ENCODE measurements at regions not wholly inside any gene's neighbourhood (a gene's known extent, or its start where the extent isn't known, plus 50 kb on each side); places are given as distances from the start of the nearest gene placed in this dataset.
"Not testable (repeated sequence)": the region's sequence is repeated elsewhere in the genome, so short reads cannot be mapped to it uniquely, and the experiment has no call there.

- 0 out of 2 replicates have a peak, but pooled peaks have one; percentile 24 for TF ChIP-seq MAX (IDR thresholded peaks at IDR 0.05)
- TF ChIP-seq ZNF205 (CRISPR knock-in tag; IDR thresholded peaks at IDR 0.05), result 0 out of 2 replicates have a peak, but pooled peaks have one; percentile 67
- TF ChIP-seq ZNF121 (CRISPR knock-in tag; IDR thresholded peaks at IDR 0.05), result 0 out of 2 replicates have a peak, but pooled peaks have one; percentile 26
- peak; percentile 60 for TF ChIP-seq GFI1 (CRISPR knock-in tag; IDR thresholded peaks at IDR 0.05; ENCODE audit: borderline replicate concordance)
- TF ChIP-seq, protein P1, sequence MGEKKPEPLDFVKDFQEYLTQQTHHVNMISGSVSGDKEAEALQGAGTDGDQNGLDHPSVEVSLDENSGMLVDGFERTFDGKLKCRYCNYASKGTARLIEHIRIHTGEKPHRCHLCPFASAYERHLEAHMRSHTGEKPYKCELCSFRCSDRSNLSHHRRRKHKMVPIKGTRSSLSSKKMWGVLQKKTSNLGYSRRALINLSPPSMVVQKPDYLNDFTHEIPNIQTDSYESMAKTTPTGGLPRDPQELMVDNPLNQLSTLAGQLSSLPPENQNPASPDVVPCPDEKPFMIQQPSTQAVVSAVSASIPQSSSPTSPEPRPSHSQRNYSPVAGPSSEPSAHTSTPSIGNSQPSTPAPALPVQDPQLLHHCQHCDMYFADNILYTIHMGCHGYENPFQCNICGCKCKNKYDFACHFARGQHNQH (CRISPR knock-in tag; IDR thresholded peaks at IDR 0.05), result peak; percentile 66; the same call in 1 of the 2 replicates
- 0 out of 2 replicates have a peak, but pooled peaks have one; percentile 46 for TF ChIP-seq ZBED4 (CRISPR knock-in tag; IDR thresholded peaks at IDR 0.05; ENCODE audit: borderline replicate concordance)
- TF ChIP-seq SIX4 (CRISPR knock-in tag; IDR thresholded peaks at IDR 0.05), result 0 out of 2 replicates have a peak, but pooled peaks have one; percentile 22
- TF ChIP-seq HMGXB3 (CRISPR knock-in tag; IDR thresholded peaks at IDR 0.05; ENCODE audit: borderline replicate concordance), result peak; percentile 36; the same call in 1 of the 2 replicates
- TF ChIP-seq KDM2A (CRISPR knock-in tag; IDR thresholded peaks at IDR 0.05; ENCODE audit: borderline replicate concordance, low read depth), result peak; percentile 31; the same call in 1 of the 2 replicates
Measured at GRCh38 chr7:150125831-150126230, 197.3 kb upstream of the LRRC61 start (continued).

- H4K20me1 ChIP-seq (ENCODE audit: insufficient read depth, low read length); DNase-seq (ENCODE audit: low spot score); H3K79me2 ChIP-seq (ENCODE audit: insufficient read depth, low read length); intact Hi-C loops (cut with micrococcal nuclease; ENCODE audit: unreplicated experiment); H2AFZ ChIP-seq (ENCODE audit: low read length); H3K4me2 ChIP-seq (ENCODE audit: low read depth, low read length); POLR2A ChIA-PET; H3K4me1 ChIP-seq (ENCODE audit: insufficient read depth, low read length); H3K4me3 ChIP-seq (replicated peaks in 1 of 3; ENCODE audit: insufficient read depth in 1 of 3, low read depth in 2 of 3, low read length in 3 of 3); H3K27ac ChIP-seq (ENCODE audit: extremely low read length, insufficient read depth, low read length); BruUV-seq (replicated peaks); H3K36me3 ChIP-seq (replicated peaks in 1 of 2; ENCODE audit: control insufficient read depth in 1 of 2, insufficient read depth in 2 of 2, low read length in 2 of 2); H3K9ac ChIP-seq (ENCODE audit: insufficient read depth, low read depth, low read length); FAIRE-seq; H3K9me3 ChIP-seq (ENCODE audit: low read length); ATAC-seq; CTCF ChIA-PET (ENCODE audit: low intra/inter-chr PET ratio, low total read pairs); H3K27me3 ChIP-seq (ENCODE audit: control insufficient read depth in 1 of 2, insufficient read depth in 2 of 2, low read length in 2 of 2); in situ Hi-C loops (cut with HindIII; ENCODE audit: extremely low pct_ligation_motif_present, low pct_unique_long_range_greater_than_20kb): not testable (repeated sequence)
- WGBS (ENCODE audit: low lambda C conversion rate), result 73% methylated on average over 7 of the region's 7 CpGs
Measured at GRCh38 chr7:150134451-150134850, 188.7 kb upstream of the LRRC61 start.
